ENCODE measurements at regions not wholly inside any gene's neighbourhood (a gene's known extent, or its start where the extent isn't known, plus 50 kb on each side); places are given as distances from the start of the nearest gene placed in this dataset.

DNA sequence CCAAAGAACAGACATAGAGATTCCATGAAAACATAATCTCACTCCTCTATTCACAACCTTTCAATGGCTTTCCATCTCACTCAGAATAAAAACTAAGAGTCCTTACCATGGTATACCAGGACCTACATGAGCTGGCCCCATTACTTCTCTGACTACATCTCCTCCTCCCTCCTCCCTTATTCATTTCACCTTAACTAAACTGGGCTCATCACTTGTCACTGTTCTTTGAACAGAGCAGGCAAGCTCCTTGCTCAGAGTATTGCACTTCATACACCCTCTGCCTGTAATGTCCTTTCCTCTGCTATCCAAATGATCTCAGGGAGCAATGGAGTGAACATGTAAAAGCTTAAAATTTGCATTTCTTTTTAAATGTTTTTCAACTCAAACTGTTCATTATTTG lies 142.0 kb downstream of the MRPL39 start:
- no peak for DNase-seq (ENCODE audit: low spot score in 2 of 2)
- Histone ChIP-seq H3K27me3 (no peaks in the 10 kb centered on the region), H3K4me3 (no peak overlapping the region), H3K36me3 (no peaks in the 10 kb centered on the region), H3K27ac (no peak overlapping the region), H3K4me1 (no peaks in the 10 kb centered on the region), H3K9me3 (no peaks in the 10 kb centered on the region)
- TF ChIP-seq, protein P1, sequence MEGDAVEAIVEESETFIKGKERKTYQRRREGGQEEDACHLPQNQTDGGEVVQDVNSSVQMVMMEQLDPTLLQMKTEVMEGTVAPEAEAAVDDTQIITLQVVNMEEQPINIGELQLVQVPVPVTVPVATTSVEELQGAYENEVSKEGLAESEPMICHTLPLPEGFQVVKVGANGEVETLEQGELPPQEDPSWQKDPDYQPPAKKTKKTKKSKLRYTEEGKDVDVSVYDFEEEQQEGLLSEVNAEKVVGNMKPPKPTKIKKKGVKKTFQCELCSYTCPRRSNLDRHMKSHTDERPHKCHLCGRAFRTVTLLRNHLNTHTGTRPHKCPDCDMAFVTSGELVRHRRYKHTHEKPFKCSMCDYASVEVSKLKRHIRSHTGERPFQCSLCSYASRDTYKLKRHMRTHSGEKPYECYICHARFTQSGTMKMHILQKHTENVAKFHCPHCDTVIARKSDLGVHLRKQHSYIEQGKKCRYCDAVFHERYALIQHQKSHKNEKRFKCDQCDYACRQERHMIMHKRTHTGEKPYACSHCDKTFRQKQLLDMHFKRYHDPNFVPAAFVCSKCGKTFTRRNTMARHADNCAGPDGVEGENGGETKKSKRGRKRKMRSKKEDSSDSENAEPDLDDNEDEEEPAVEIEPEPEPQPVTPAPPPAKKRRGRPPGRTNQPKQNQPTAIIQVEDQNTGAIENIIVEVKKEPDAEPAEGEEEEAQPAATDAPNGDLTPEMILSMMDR (IDR thresholded peaks at IDR 0.05): no peak
- TF ChIP-seq POLR2AphosphoS5 (IDR thresholded peaks at IDR 0.05) (no peak), POLR2A (IDR thresholded peaks at IDR 0.05) (no peak)
- intact Hi-C loops (cut with DNase I; ENCODE audit: low total_unique reads): no loop called here

DNA sequence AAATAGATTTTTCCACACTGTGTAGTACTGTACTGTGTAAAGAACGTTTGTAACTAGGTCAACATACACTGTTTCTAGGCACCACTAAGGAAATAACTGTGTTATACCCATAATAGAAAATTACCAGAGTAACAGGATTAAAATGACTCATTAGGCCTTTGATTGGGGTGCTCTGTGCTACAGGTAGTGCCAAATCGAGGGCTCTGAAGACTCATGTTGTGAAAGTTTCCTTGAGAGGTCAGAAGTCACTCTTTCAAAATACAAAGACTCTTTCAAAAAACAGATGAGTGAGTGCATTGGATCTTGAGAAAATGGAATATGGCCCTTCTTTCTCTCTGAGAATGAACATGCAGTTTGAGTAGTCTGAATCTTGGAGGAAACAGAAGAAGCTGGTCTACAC lies 143.0 kb downstream of the MRPL39 start:
- intact Hi-C loops (cut with DNase I; ENCODE audit: low total_unique reads): no loop called here
- no peaks in the 10 kb centered on the region for H3K36me3 ChIP-seq
- DNase-seq (ENCODE audit: low spot score in 2 of 2): no peak
- no peak overlapping the region for H3K27ac ChIP-seq
- no peaks in the 10 kb centered on the region for H3K4me1 ChIP-seq
- no peak overlapping the region for H3K4me3 ChIP-seq
- no peaks in the 10 kb centered on the region for H3K9me3 ChIP-seq
- no peak for TF ChIP-seq POLR2AphosphoS5 (IDR thresholded peaks at IDR 0.05)
- TF ChIP-seq, protein P1 (IDR thresholded peaks at IDR 0.05): no peak
- no peak for TF ChIP-seq POLR2A (IDR thresholded peaks at IDR 0.05)
- no peaks in the 10 kb centered on the region for H3K27me3 ChIP-seq

DNA sequence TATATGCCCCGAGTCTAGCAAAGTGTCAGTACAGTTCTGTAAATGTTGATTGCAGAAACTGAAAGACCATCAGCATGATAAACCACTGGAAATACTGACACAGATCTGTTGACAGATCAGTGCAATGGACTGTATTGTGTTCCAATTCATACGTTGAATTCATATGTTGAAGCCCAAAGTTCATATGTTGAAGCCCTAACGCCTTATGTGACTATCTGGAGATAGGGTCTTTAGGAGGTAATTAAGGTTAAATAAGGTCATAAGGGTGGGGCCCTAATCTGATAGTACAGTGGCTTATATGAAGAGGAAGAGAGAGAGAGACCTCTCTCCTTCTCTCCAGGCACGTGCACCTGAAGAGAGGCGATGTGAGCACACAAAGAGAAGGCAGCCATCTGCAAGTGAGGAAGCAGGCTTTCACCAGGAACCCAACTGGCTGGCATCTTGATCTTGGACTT lies 144.7 kb downstream of the MRPL39 start:
- Histone ChIP-seq H3K4me3 (no peak overlapping the region), H3K27ac (no peak overlapping the region), H3K9me3 (no peaks in the 10 kb centered on the region), H3K36me3 (no peaks in the 10 kb centered on the region), H3K4me1 (no peaks in the 10 kb centered on the region), H3K27me3 (no peaks in the 10 kb centered on the region)
- DNase-seq (ENCODE audit: low spot score in 2 of 2): no peak
- intact Hi-C loops (cut with DNase I; ENCODE audit: low total_unique reads): no loop called here
- TF ChIP-seq POLR2A (IDR thresholded peaks at IDR 0.05): no peak
- no peak for TF ChIP-seq POLR2AphosphoS5 (IDR thresholded peaks at IDR 0.05)
- TF ChIP-seq, protein P1 (IDR thresholded peaks at IDR 0.05): no peak

DNA sequence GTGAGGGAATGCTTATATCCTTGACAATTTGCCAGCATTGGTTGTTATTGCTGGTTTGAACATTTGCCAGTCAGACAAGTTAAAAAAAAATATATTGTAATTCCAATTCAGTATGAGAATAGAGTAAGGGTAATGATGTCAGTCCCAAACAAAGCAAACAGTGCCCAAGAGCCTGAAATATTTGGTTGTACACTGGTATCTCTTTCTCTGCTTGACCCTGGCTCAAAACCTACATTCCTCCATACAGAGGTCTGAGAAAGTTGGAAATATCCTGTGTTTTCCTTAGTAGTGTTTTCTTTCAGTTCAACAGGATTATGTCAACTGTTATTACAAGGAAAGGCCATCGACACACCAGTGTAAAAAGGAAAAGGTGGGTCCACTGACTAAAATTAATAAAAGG lies 145.6 kb downstream of the MRPL39 start:
- no peaks in the 10 kb centered on the region for H3K27me3 ChIP-seq
- TF ChIP-seq POLR2A (IDR thresholded peaks at IDR 0.05) (no peak), POLR2AphosphoS5 (IDR thresholded peaks at IDR 0.05) (no peak)
- TF ChIP-seq, protein P1 (IDR thresholded peaks at IDR 0.05): no peak
- no peak overlapping the region for H3K4me3 ChIP-seq
- DNase-seq (ENCODE audit: low spot score in 2 of 2): no peak
- no peaks in the 10 kb centered on the region for H3K36me3 ChIP-seq
- no peaks in the 10 kb centered on the region for H3K9me3 ChIP-seq
- no peak overlapping the region for H3K27ac ChIP-seq
- intact Hi-C loops (cut with DNase I; ENCODE audit: low total_unique reads): no loop called here
- H3K4me1 ChIP-seq: no peaks in the 10 kb centered on the region

DNA sequence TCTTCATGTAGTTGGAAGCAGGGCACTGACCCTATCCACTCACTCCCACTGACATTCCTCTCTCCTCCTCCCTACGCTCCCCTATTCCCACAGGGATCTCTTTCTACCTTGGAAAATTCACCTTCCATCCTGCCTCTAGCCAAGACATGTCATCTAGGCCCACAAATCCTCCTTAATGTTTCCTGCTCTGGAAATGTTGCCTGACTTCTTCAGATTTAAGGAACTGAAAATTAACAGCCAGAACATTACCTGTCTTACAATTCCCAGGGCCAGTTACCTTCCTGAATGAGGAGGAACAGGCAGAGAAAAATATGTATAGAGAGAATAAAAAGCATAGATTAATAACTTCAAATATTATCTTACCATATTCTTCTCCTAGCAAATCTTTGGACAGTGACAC lies 147.3 kb downstream of the MRPL39 start:
- no peak for DNase-seq (ENCODE audit: low spot score in 2 of 2)

More for the DNA sequence above, 147.3 kb downstream of the MRPL39 start:
- no peak for TF ChIP-seq POLR2AphosphoS5 (IDR thresholded peaks at IDR 0.05)
- no peak for TF ChIP-seq POLR2A (IDR thresholded peaks at IDR 0.05)
- TF ChIP-seq, protein P1 (IDR thresholded peaks at IDR 0.05): no peak
- Histone ChIP-seq H3K9me3 (no peaks in the 10 kb centered on the region), H3K4me3 (no peak overlapping the region), H3K4me1 (no peaks in the 10 kb centered on the region), H3K27ac (no peak overlapping the region), H3K36me3 (no peaks in the 10 kb centered on the region), H3K27me3 (no peaks in the 10 kb centered on the region)
- intact Hi-C loops (cut with DNase I; ENCODE audit: low total_unique reads): no loop called here
